Activated CD4-positive, alpha-beta T cell treated with anti-CD3 and anti-CD28 coated beads, Interleukin-10, Interleukin-2, amounts not matched to agents 100 ng/mL and 50 ng/mL, durations not matched to agents 16 hours and 8 hours (primary cell): ENCODE measurements at regions not wholly inside any gene's neighbourhood (a gene's known extent, or its start where the extent isn't known, plus 50 kb on each side); places are given as distances from the start of the nearest gene placed in this dataset.
"Not testable (repeated sequence)": the region's sequence is repeated elsewhere in the genome, so short reads cannot be mapped to it uniquely, and the experiment has no call there.

ENCODE experiments used
- DNase-seq: peaks from one replicate; pipeline ENCODE4 v3.0.0-alpha.2; 2020

- no peak for DNase-seq
These were observed 81.2 kb upstream of the RALGPS2 start for GRCh38 chr1:178643831-178644230.

GRCh38 chr1:178644308-178645120, 80.5 kb upstream of the RALGPS2 start:
- no peak for DNase-seq

GRCh38 chr1:178645157-178645807, 79.8 kb upstream of the RALGPS2 start:
- DNase-seq, result no peak

- DNase-seq, result no peak
These were observed 79.2 kb upstream of the RALGPS2 start for GRCh38 chr1:178645808-178646200.

GRCh38 chr1:178646821-178647220, 78.2 kb upstream of the RALGPS2 start:
- DNase-seq, result no peak

GRCh38 chr1:178648151-178648550, 76.9 kb upstream of the RALGPS2 start:
- DNase-seq, result no peak

GRCh38 chr1:178649582-178650350, 75.3 kb upstream of the RALGPS2 start:
- no peak for DNase-seq

GRCh38 chr1:178650934-178651511, 74.0 kb upstream of the RALGPS2 start:
- DNase-seq, result no peak

- no peak for DNase-seq
These were observed 73.3 kb upstream of the RALGPS2 start for GRCh38 chr1:178651742-178652141.

- no peak for DNase-seq
These were observed 72.2 kb upstream of the RALGPS2 start for GRCh38 chr1:178652506-178653490.

- no peak for DNase-seq
These were observed 65.2 kb upstream of the RALGPS2 start for GRCh38 chr1:178659789-178660208.

- no peak for DNase-seq
These were observed 64.6 kb upstream of the RALGPS2 start for GRCh38 chr1:178660461-178660860.

- no peak for DNase-seq
These were observed 60.8 kb upstream of the RALGPS2 start for GRCh38 chr1:178664278-178664677.

- no peak for DNase-seq
These were observed 59.5 kb upstream of the RALGPS2 start for GRCh38 chr1:178665579-178665978.

GRCh38 chr1:178666891-178667290, 58.2 kb upstream of the RALGPS2 start:
- DNase-seq, result not testable (repeated sequence)

- DNase-seq, result no peak
These were observed 52.6 kb upstream of the RALGPS2 start for GRCh38 chr1:178672434-178672833.

- not testable (repeated sequence) for DNase-seq
These were observed 50.5 kb upstream of the RALGPS2 start for GRCh38 chr1:178674559-178674958.
